ENCODE measurements at regions not wholly inside any gene's neighbourhood (a gene's known extent, or its start where the extent isn't known, plus 50 kb on each side); places are given as distances from the start of the nearest gene placed in this dataset.

GRCh38 chr16:73434621-73435020, 386.7 kb upstream of the ZFHX3 start:
- Mint-ChIP-seq H3K27ac (ENCODE audit: unreplicated experiment) (no peak overlapping the region), H3K27me3 (ENCODE audit: unreplicated experiment) (no peaks in the 10 kb centered on the region), H3K36me3 (ENCODE audit: low read depth, unreplicated experiment) (no peaks in the 10 kb centered on the region), H3K4me3 (ENCODE audit: unreplicated experiment) (no peak overlapping the region), H3K9me3 (ENCODE audit: unreplicated experiment) (no peaks in the 10 kb centered on the region), H3K4me1 (ENCODE audit: unreplicated experiment) (peaks cover 2% of the 10 kb centered on the region)
- no peak for DNase-seq (ENCODE audit: low spot score)
- TF ChIP-seq CTCF (IDR thresholded peaks at IDR 0.05; ENCODE audit: unreplicated experiment) = no peak

DNA sequence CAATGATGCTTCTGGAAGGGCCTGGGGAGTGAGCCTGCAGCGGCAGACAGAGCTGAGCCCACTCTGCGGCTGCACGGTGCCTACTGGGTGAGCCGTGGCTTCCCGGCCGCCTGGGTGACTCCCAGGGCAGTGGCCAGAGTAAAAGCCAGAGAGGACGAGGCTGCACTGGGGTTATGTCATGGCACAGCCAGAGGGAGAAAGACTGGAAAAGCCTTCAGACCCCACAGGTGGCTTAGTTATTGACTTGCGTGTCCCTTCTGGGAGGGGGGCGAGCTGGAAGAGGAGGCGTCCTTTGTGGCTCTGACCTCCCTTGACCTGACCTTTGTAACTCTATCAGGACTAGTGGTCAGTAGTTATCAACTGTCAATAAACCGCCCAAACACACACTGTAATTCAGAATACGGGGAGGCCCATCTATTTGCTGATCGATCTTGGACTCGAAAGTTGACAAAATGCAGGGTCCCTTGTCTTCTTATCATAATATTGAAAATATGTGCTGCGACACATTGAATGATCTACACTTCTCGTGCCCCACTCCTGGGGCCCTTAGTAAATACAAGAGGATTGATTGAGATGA, 385.9 kb upstream of the ZFHX3 start:
- no peak for DNase-seq (ENCODE audit: low spot score)
- no peak for TF ChIP-seq CTCF (IDR thresholded peaks at IDR 0.05; ENCODE audit: unreplicated experiment)
- no peaks in the 10 kb centered on the region for H3K9me3 Mint-ChIP-seq (ENCODE audit: unreplicated experiment)
- no peaks in the 10 kb centered on the region for H3K36me3 Mint-ChIP-seq (ENCODE audit: low read depth, unreplicated experiment)
- no peak overlapping the region for H3K27ac Mint-ChIP-seq (ENCODE audit: unreplicated experiment)
- H3K27me3 Mint-ChIP-seq (ENCODE audit: unreplicated experiment) = no peaks in the 10 kb centered on the region
- H3K4me1 Mint-ChIP-seq (ENCODE audit: unreplicated experiment) = peaks cover 2% of the 10 kb centered on the region
- H3K4me3 Mint-ChIP-seq (ENCODE audit: unreplicated experiment) = no peak overlapping the region

DNA sequence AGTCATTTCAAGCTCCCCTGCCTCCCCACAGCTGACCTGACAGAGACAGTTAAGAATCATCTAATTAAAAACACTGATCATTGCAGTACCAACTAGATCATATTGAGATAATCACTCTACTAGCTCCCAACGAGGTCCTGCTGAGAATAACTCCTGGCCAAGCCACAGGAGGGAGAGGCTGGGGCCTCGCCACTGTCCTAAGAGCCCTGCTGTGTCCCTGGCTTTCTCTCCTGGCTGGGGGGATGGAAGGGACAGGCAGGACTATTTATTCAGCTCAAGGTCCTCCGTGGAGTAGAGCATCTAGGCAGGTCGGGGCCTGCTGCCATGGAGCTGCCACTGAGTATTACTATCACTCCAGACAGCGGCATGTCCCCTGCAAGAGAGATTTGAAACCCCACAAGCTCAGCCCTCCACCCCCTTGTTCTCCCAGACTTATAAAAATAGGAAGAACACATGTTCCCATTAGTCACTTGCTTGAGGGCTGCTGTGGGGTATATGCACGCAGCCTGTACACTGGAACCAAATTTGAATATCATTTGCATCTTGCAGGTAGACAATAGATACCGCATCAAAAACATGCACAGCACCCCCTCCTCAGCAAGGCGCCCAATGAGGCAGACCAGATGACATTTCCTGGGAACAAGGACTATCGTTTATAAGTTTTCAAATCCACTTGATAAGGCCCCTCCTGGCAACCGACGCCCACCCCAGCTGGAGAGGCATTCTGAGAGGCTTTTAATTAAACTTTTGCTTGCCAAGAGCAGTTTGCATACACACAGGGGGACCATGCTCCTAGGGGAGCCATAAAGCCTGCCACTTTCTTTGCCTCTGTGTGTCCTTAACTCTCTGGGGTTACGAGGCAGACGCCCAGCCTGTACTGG, 385.2 kb upstream of the ZFHX3 start:
- Mint-ChIP-seq H3K27ac (ENCODE audit: unreplicated experiment) (no peak overlapping the region), H3K9me3 (ENCODE audit: unreplicated experiment) (no peaks in the 10 kb centered on the region), H3K27me3 (ENCODE audit: unreplicated experiment) (no peaks in the 10 kb centered on the region), H3K4me3 (ENCODE audit: unreplicated experiment) (no peak overlapping the region), H3K36me3 (ENCODE audit: low read depth, unreplicated experiment) (no peaks in the 10 kb centered on the region), H3K4me1 (ENCODE audit: unreplicated experiment) (peaks cover 2% of the 10 kb centered on the region)
- DNase-seq (ENCODE audit: low spot score) = no peak
- TF ChIP-seq CTCF (IDR thresholded peaks at IDR 0.05; ENCODE audit: unreplicated experiment) = no peak

GRCh38 chr16:73430138-73430537, 382.2 kb upstream of the ZFHX3 start:
- no peak for DNase-seq (ENCODE audit: low spot score)
- Mint-ChIP-seq H3K9me3 (ENCODE audit: unreplicated experiment) (no peaks in the 10 kb centered on the region), H3K4me1 (ENCODE audit: unreplicated experiment) (no peaks in the 10 kb centered on the region), H3K4me3 (ENCODE audit: unreplicated experiment) (no peak overlapping the region), H3K27ac (ENCODE audit: unreplicated experiment) (no peak overlapping the region), H3K27me3 (ENCODE audit: unreplicated experiment) (peaks cover 4% of the 10 kb centered on the region), H3K36me3 (ENCODE audit: low read depth, unreplicated experiment) (no peaks in the 10 kb centered on the region)
- no peak for TF ChIP-seq CTCF (IDR thresholded peaks at IDR 0.05; ENCODE audit: unreplicated experiment)

GRCh38 chr16:73428121-73428520, 380.2 kb upstream of the ZFHX3 start:
- no peak for DNase-seq (ENCODE audit: low spot score)
- Mint-ChIP-seq H3K36me3 (ENCODE audit: low read depth, unreplicated experiment) (no peaks in the 10 kb centered on the region), H3K9me3 (ENCODE audit: unreplicated experiment) (no peaks in the 10 kb centered on the region), H3K4me3 (ENCODE audit: unreplicated experiment) (no peak overlapping the region), H3K27me3 (ENCODE audit: unreplicated experiment) (peaks cover 10% of the 10 kb centered on the region), H3K27ac (ENCODE audit: unreplicated experiment) (no peak overlapping the region), H3K4me1 (ENCODE audit: unreplicated experiment) (peaks cover 3% of the 10 kb centered on the region)
- TF ChIP-seq CTCF (IDR thresholded peaks at IDR 0.05; ENCODE audit: unreplicated experiment) = no peak
